Activated CD4-positive, alpha-beta T cell treated with anti-CD3 and anti-CD28 coated beads for 36 hours (primary cell): ENCODE measurements at regions not wholly inside any gene's neighbourhood (a gene's known extent, or its start where the extent isn't known, plus 50 kb on each side); places are given as distances from the start of the nearest gene placed in this dataset.

Source experiments
- ATAC-seq: fragments of 200-7000 bp; cut with Tn5 transposase; one replicate; pipeline ENCODE4 v1.10.0; 2021; ENCODE audit warnings: mild to moderate bottlenecking, moderate library complexity
- CTCF ChIA-PET: fragments of 350-600 bp; sonication (Branson Sonifier 250); formaldehyde crosslinking; loops from one replicate; lab custom pipeline; 2021; ENCODE audit warnings: antibody characterized with exemption; lab: Charles Lee
- POLR2A ChIA-PET: fragments of 350-600 bp; sonication (Branson Sonifier 250); formaldehyde crosslinking; loops from one replicate; lab custom pipeline; 2021; ENCODE audit warnings: antibody characterized with exemption, inconsistent platforms; lab: Charles Lee
- DNase-seq: peaks from one replicate; pipeline ENCODE4 v3.0.0-alpha.2; 2020
- H3K27ac Mint-ChIP-seq: one replicate; pipeline ENCODE4 v1.8.0; 2021; ENCODE audit warnings: mixed read lengths
- H3K27me3 Mint-ChIP-seq: one replicate; pipeline ENCODE4 v1.8.0; 2021; ENCODE audit warnings: mixed read lengths
- H3K36me3 Mint-ChIP-seq: one replicate; pipeline ENCODE4 v1.8.0; 2021; ENCODE audit warnings: low read depth, mixed read lengths
- H3K4me1 Mint-ChIP-seq: one replicate; pipeline ENCODE4 v1.8.0; 2021; ENCODE audit warnings: mixed read lengths
- H3K4me3 Mint-ChIP-seq: one replicate; pipeline ENCODE4 v1.8.0; 2021; ENCODE audit warnings: mild to moderate bottlenecking, moderate library complexity, mixed read lengths
- H3K9me3 Mint-ChIP-seq: one replicate; pipeline ENCODE4 v1.8.0; 2021; ENCODE audit warnings: low read depth, mixed read lengths
- intact Hi-C, 2 experiments: fragments of 100-400 bp; cut with DNase I in 1 of 2; cut with micrococcal nuclease in 1 of 2; formaldehyde crosslinking; loops; one replicate each; pipeline versions ENCODE4 v1.14.2 to v1.15.1; 2022 to 2024; cut with DNase I, micrococcal nuclease

DNA sequence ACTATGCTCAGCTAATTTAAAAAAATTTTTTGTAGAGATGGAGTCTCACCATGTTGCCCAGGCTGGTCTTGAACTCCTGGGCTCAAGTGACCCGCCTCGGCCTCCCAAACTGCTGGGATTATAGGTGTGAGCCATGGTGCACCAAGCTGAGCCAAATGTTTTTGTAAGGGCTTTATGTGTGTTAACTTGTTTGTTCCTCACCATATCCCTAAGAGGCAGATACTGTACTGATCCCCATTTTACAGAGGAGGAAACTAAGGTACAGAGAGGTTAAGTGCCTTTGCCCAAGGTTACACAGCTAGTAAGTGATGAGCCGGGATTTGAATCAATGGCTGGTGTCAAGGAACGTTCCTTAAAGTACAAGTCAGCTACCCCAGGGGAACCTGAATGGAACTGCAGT is 85.3 kb upstream of the KLF7 start:
- H3K4me1 Mint-ChIP-seq: peaks cover 30% of the 10 kb centered on the region
- peak overlapping the region; percentile 52 for H3K27ac Mint-ChIP-seq
- no peak overlapping the region for H3K4me3 Mint-ChIP-seq
- POLR2A ChIA-PET: no interaction called here
- intact Hi-C loops: no loop called here
- CTCF ChIA-PET: interaction anchor here (0.9 to 1.4 kb wide), 3 partner anchors 10 to 15 kb away, joined by 3 to 4 read pairs (median 4); no protein-coding TSS in a partner anchor
- no peaks in the 10 kb centered on the region for H3K36me3 Mint-ChIP-seq
- no peaks in the 10 kb centered on the region for H3K9me3 Mint-ChIP-seq
- no peak for DNase-seq
- H3K27me3 Mint-ChIP-seq: peaks cover 2% of the 10 kb centered on the region
- no peak for ATAC-seq

- peaks cover 30% of the 10 kb centered on the region for H3K4me1 Mint-ChIP-seq
- intact Hi-C loops: no loop called here
- H3K4me3 Mint-ChIP-seq: no peak overlapping the region
- H3K9me3 Mint-ChIP-seq: no peaks in the 10 kb centered on the region
- H3K27me3 Mint-ChIP-seq: peaks cover 2% of the 10 kb centered on the region
- peak overlapping the region; percentile 52 for H3K27ac Mint-ChIP-seq
- DNase-seq: peak; percentile 64
- POLR2A ChIA-PET: interaction anchor here (1.2 kb wide), 1 partner anchor 27 kb away, joined by 4 read pairs; no protein-coding TSS in a partner anchor
- CTCF ChIA-PET: interaction anchor here (0.7 to 1.4 kb wide), 3 partner anchors 10 to 628 kb away, joined by 3 to 4 read pairs (median 3); no protein-coding TSS in a partner anchor
- ATAC-seq: peak; percentile 77
- H3K36me3 Mint-ChIP-seq: no peaks in the 10 kb centered on the region
Measured at GRCh38 chr2:207251573-207252192, 85.9 kb upstream of the KLF7 start.

- intact Hi-C loops: no loop called here
- POLR2A ChIA-PET: interaction anchor here (1.2 kb wide), 1 partner anchor 28 kb away, joined by 4 read pairs; no protein-coding TSS in a partner anchor
- peak overlapping the region; percentile 27 for H3K27ac Mint-ChIP-seq
Measured at GRCh38 chr2:207252416-207252815, 86.7 kb upstream of the KLF7 start.

GRCh38 chr2:207252979-207253645 is 87.4 kb upstream of the KLF7 start:
- ATAC-seq (no peak), DNase-seq (peak; percentile 18)
- Mint-ChIP-seq H3K4me3 (no peak overlapping the region), H3K27me3 (peaks cover 2% of the 10 kb centered on the region), H3K9me3 (no peaks in the 10 kb centered on the region), H3K27ac (no peak overlapping the region), H3K4me1 (peaks cover 30% of the 10 kb centered on the region), H3K36me3 (no peaks in the 10 kb centered on the region)
- ChIA-PET POLR2A (interaction anchor here (0.6 kb wide), 1 partner anchor 710 kb away, joined by 3 read pairs; no protein-coding TSS in a partner anchor), CTCF (interaction anchor here (0.7 to 1.0 kb wide), 3 partner anchors 20 to 220 kb away, joined by 3 read pairs; no protein-coding TSS in a partner anchor)
- intact Hi-C loops: no loop called here

More at GRCh38 chr2:207252416-207252815, 86.7 kb upstream of the KLF7 start:
- Mint-ChIP-seq H3K4me3 (no peak overlapping the region), H3K36me3 (no peaks in the 10 kb centered on the region), H3K4me1 (peaks cover 30% of the 10 kb centered on the region), H3K9me3 (no peaks in the 10 kb centered on the region), H3K27me3 (peaks cover 2% of the 10 kb centered on the region)
- DNase-seq: no peak
- ATAC-seq: peak; percentile 28
- CTCF ChIA-PET: interaction anchor here (0.7 to 1.0 kb wide), 5 partner anchors 9 to 628 kb away, joined by 3 read pairs; no protein-coding TSS in a partner anchor

GRCh38 chr2:207253666-207254345 is 88.1 kb upstream of the KLF7 start:
- H3K27ac Mint-ChIP-seq: no peak overlapping the region

GRCh38 chr2:207254591-207255464 is 89.1 kb upstream of the KLF7 start:
- no peak for DNase-seq
- Mint-ChIP-seq H3K27me3 (peaks cover 2% of the 10 kb centered on the region), H3K4me3 (no peak overlapping the region), H3K36me3 (no peaks in the 10 kb centered on the region), H3K27ac (peak overlapping the region; percentile 69), H3K9me3 (no peaks in the 10 kb centered on the region), H3K4me1 (peaks cover 30% of the 10 kb centered on the region)
- ATAC-seq: no peak
- ChIA-PET POLR2A (interaction anchor here (0.5 kb wide), 1 partner anchor 313 kb away, joined by 3 read pairs; no protein-coding TSS in a partner anchor), CTCF (no interaction called here)
- intact Hi-C loops: no loop called here

More at GRCh38 chr2:207253666-207254345, 88.1 kb upstream of the KLF7 start:
- ChIA-PET POLR2A (interaction anchor here (0.5 to 0.6 kb wide), 2 partner anchors 314 to 710 kb away, joined by 3 read pairs; no protein-coding TSS in a partner anchor), CTCF (interaction anchor here (0.6 kb wide), 1 partner anchor 29 kb away, joined by 3 read pairs; no protein-coding TSS in a partner anchor)
- Mint-ChIP-seq H3K4me1 (peaks cover 30% of the 10 kb centered on the region), H3K9me3 (no peaks in the 10 kb centered on the region), H3K27me3 (peaks cover 2% of the 10 kb centered on the region), H3K36me3 (no peaks in the 10 kb centered on the region), H3K4me3 (no peak overlapping the region)
- no peak for ATAC-seq
- no peak for DNase-seq
- intact Hi-C loops: no loop called here

- no peaks in the 10 kb centered on the region for H3K36me3 Mint-ChIP-seq
- no peak overlapping the region for H3K4me3 Mint-ChIP-seq
- ChIA-PET CTCF (interaction anchor here (0.6 kb wide), 1 partner anchor 744 kb away, joined by 3 read pairs; no protein-coding TSS in a partner anchor), POLR2A (no interaction called here)
- no peak for DNase-seq
- no peaks in the 10 kb centered on the region for H3K9me3 Mint-ChIP-seq
- no peak for ATAC-seq
- peaks cover 2% of the 10 kb centered on the region for H3K27me3 Mint-ChIP-seq
- intact Hi-C loops: no loop called here
- H3K27ac Mint-ChIP-seq: no peak overlapping the region
- H3K4me1 Mint-ChIP-seq: peaks cover 30% of the 10 kb centered on the region
Measured at GRCh38 chr2:207255565-207256470, 90.1 kb upstream of the KLF7 start.

DNA sequence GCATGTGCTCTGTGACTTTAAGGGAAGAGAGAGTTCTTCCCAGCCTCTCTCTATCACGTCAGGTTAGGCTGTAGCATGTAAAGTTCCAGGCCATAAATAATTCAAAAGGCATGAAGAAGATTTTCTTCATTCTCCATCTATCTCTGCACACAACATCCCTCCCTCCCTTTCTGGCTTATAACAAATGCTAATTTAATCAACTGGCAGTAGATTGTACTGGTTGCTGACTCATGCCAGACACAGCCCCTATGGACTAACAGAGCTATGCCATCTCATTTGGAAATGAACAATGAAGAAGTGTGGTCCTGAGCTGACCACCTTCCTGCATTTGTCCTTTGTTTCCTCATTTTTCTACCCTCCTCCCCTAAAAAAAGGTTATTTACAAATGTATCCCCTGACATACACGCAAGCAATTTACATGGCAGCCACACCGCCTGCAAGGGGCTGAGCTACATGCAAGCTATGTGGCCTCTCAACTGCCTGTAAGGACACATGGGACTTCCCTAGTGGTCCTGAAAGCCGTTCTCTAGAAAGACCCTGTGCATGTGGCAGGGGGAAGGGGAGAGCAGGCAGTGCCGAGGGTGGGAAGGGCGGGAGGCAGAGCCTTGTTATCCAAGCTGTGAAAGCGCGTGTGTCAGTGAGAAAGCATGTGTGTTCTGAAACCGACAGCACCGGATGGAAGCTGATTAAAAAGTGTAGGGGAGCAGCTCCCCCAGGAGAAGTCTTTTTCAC is 90.9 kb upstream of the KLF7 start:
- POLR2A ChIA-PET: no interaction called here

More for the DNA sequence above, 90.9 kb upstream of the KLF7 start:
- DNase-seq: no peak
- H3K27me3 Mint-ChIP-seq: peaks cover 2% of the 10 kb centered on the region
- CTCF ChIA-PET: interaction anchor here (0.6 kb wide), 1 partner anchor 745 kb away, joined by 3 read pairs; no protein-coding TSS in a partner anchor
- H3K27ac Mint-ChIP-seq: no peak overlapping the region
- H3K4me1 Mint-ChIP-seq: peaks cover 25% of the 10 kb centered on the region
- intact Hi-C loops: no loop called here
- H3K4me3 Mint-ChIP-seq: no peak overlapping the region
- no peaks in the 10 kb centered on the region for H3K9me3 Mint-ChIP-seq
- ATAC-seq: no peak
- no peaks in the 10 kb centered on the region for H3K36me3 Mint-ChIP-seq
